Keratinocyte (primary cell): ENCODE measurements at regions not wholly inside any gene's neighbourhood (a gene's known extent, or its start where the extent isn't known, plus 50 kb on each side); places are given as distances from the start of the nearest gene placed in this dataset.

Experiments used
- EZH2 ChIP-seq: IDR thresholded peaks from one replicate; pipeline ENCODE4 v1.6.1; 2012; ENCODE audit warnings: inconsistent platforms, mild to moderate bottlenecking, low read length, moderate library complexity
- TF ChIP-seq, protein P1 (sequence below), 3 experiments: IDR thresholded peaks in 1 of 3; conservative IDR thresholded peaks in 1 of 3; optimal IDR thresholded peaks in 1 of 3; 2 replicates in 2 of 3; 3 replicates in 1 of 3; pipeline versions ENCODE3 to v1.5.1; 2011; ENCODE audit warnings: low read length in 3 of 3, mild to moderate bottlenecking in 3 of 3, moderate library complexity in 2 of 3, control low read depth in 1 of 3, inconsistent platforms in 1 of 3; ENCODE audit not compliant: insufficient read depth in 2 of 3; ENCODE audit errors: extremely low read depth in 1 of 3

DNA sequence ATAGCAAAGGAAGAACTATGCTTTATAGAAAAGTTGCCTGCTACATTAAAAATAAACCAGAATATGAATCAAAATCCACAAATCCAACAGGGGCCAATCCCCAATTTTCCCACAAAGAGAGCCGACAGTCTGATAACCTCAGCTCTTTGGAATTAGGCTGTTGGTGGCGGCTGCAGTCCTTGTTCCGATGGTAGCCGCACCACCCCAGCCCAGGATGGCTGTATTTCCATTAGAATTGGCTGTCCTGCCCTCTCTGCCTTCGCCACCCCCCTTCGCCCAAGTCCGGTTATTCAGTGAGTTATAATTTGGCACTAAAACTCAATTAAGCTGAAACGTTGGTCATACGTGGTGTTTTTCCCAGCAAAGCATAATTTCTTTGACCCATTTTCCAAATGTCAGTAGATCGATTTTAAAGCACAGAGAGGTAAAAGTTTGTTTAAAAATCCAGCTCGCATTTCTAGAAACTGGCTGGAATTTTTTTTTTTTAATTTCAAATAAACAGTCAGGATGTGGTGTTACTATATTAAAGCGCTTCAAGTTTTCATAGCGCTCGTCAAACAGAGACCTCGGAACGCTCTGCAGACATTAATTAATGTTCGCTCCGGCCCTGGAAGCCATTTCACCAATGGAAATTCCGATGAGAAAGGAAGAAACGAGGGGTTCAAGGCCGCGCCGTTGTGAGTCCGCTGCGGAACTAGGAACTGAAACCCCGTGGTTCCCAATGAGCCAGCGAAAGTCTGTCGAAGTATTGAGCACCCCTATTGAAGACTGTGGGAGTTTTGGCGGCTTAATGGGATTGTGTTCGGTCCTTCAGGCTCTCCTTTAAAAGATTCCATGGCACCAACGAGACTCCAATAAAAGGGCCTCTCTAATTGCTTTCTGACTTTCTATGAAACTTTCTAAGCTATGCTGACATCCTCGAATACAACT is 104.8 kb upstream of the DIO3 start:
- TF ChIP-seq, protein P1, sequence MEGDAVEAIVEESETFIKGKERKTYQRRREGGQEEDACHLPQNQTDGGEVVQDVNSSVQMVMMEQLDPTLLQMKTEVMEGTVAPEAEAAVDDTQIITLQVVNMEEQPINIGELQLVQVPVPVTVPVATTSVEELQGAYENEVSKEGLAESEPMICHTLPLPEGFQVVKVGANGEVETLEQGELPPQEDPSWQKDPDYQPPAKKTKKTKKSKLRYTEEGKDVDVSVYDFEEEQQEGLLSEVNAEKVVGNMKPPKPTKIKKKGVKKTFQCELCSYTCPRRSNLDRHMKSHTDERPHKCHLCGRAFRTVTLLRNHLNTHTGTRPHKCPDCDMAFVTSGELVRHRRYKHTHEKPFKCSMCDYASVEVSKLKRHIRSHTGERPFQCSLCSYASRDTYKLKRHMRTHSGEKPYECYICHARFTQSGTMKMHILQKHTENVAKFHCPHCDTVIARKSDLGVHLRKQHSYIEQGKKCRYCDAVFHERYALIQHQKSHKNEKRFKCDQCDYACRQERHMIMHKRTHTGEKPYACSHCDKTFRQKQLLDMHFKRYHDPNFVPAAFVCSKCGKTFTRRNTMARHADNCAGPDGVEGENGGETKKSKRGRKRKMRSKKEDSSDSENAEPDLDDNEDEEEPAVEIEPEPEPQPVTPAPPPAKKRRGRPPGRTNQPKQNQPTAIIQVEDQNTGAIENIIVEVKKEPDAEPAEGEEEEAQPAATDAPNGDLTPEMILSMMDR (optimal IDR thresholded peaks at IDR 0.05 in 1 of 3, IDR thresholded peaks at IDR 0.05 in 1 of 3, conservative IDR thresholded peaks at IDR 0.05 in 1 of 3; ENCODE audit: extremely low read depth in 1 of 3, insufficient read depth in 2 of 3, low read length in 3 of 3), result no peak
- TF ChIP-seq EZH2, result peak; percentile 82
